ENCODE measurements at regions not wholly inside any gene's neighbourhood (a gene's known extent, or its start where the extent isn't known, plus 50 kb on each side); places are given as distances from the start of the nearest gene placed in this dataset.

DNA sequence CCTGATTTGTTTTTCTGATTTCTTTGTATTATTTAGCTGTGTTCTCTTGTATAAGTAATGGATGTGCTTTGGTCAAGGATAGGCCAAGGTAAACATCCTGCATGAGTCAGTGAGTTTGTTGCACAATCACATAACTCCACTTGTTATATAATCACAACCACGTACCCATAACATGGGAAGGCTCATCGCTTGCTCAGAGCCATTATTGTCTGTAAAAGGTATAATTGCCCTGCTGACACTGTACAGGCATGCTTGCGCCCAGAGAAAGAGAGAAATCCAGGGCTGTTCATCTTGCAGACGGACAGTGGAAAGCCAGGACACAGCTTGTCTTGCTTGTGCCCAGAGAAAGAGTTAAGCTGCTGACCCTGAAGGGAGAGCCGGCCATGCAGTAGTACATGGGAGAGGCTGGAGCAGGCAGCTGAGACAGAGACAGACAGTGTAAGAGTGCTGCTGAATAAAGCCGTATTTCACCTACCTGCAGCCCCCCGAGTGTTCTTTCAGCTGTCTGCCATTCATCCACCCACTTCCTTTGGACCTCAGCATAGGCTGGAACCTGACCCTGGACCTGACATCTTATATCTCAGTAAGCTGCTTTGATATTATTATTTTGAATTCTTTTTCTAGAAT, 174.7 kb upstream of the DAAM1 start (continued):
- TF ChIP-seq ZBTB46 (CRISPR knock-in tag; IDR thresholded peaks at IDR 0.05; ENCODE audit: borderline replicate concordance) (no peak), KLF12 (CRISPR knock-in tag; IDR thresholded peaks at IDR 0.05; ENCODE audit: borderline replicate concordance) (no peak), ZNF441 (CRISPR knock-in tag; IDR thresholded peaks at IDR 0.05; ENCODE audit: borderline replicate concordance) (no peak), SPEN (CRISPR knock-in tag; IDR thresholded peaks at IDR 0.05; ENCODE audit: low read depth) (no peak), JDP2 (CRISPR knock-in tag; IDR thresholded peaks at IDR 0.05; ENCODE audit: borderline replicate concordance) (no peak), SMYD3 (CRISPR knock-in tag; IDR thresholded peaks at IDR 0.05) (no peak), ZKSCAN8 (CRISPR knock-in tag; IDR thresholded peaks at IDR 0.05; ENCODE audit: borderline replicate concordance) (no peak; the same call in 1 of the 2 replicates), SMC3 (IDR thresholded peaks at IDR 0.05; ENCODE audit: low read length) (no peak), TMF1 (CRISPR knock-in tag; IDR thresholded peaks at IDR 0.05; ENCODE audit: low read depth) (no peak), RFXAP (CRISPR knock-in tag; IDR thresholded peaks at IDR 0.05; ENCODE audit: borderline replicate concordance) (no peak), ZBTB42 (CRISPR knock-in tag; IDR thresholded peaks at IDR 0.05) (no peak), ZBED4 (CRISPR knock-in tag; IDR thresholded peaks at IDR 0.05; ENCODE audit: borderline replicate concordance) (no peak), NR2F6 (IDR thresholded peaks at IDR 0.05) (peak; percentile 35; the same call in 1 of the 2 replicates), NR2F6 (CRISPR knock-in tag; IDR thresholded peaks at IDR 0.05) (peak; percentile 69)
- TF ChIP-seq, protein P1, sequence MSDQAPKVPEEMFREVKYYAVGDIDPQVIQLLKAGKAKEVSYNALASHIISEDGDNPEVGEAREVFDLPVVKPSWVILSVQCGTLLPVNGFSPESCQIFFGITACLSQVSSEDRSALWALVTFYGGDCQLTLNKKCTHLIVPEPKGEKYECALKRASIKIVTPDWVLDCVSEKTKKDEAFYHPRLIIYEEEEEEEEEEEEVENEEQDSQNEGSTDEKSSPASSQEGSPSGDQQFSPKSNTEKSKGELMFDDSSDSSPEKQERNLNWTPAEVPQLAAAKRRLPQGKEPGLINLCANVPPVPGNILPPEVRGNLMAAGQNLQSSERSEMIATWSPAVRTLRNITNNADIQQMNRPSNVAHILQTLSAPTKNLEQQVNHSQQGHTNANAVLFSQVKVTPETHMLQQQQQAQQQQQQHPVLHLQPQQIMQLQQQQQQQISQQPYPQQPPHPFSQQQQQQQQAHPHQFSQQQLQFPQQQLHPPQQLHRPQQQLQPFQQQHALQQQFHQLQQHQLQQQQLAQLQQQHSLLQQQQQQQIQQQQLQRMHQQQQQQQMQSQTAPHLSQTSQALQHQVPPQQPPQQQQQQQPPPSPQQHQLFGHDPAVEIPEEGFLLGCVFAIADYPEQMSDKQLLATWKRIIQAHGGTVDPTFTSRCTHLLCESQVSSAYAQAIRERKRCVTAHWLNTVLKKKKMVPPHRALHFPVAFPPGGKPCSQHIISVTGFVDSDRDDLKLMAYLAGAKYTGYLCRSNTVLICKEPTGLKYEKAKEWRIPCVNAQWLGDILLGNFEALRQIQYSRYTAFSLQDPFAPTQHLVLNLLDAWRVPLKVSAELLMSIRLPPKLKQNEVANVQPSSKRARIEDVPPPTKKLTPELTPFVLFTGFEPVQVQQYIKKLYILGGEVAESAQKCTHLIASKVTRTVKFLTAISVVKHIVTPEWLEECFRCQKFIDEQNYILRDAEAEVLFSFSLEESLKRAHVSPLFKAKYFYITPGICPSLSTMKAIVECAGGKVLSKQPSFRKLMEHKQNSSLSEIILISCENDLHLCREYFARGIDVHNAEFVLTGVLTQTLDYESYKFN (CRISPR knock-in tag; conservative IDR thresholded peaks at IDR 0.05), result peak; percentile 47; the same call in 1 of the 2 replicates
- TF ChIP-seq, protein P2, sequence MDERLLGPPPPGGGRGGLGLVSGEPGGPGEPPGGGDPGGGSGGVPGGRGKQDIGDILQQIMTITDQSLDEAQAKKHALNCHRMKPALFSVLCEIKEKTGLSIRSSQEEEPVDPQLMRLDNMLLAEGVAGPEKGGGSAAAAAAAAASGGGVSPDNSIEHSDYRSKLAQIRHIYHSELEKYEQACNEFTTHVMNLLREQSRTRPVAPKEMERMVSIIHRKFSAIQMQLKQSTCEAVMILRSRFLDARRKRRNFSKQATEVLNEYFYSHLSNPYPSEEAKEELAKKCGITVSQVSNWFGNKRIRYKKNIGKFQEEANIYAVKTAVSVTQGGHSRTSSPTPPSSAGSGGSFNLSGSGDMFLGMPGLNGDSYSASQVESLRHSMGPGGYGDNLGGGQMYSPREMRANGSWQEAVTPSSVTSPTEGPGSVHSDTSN (CRISPR knock-in tag; IDR thresholded peaks at IDR 0.05), result no peak
- TF ChIP-seq, protein P3, sequence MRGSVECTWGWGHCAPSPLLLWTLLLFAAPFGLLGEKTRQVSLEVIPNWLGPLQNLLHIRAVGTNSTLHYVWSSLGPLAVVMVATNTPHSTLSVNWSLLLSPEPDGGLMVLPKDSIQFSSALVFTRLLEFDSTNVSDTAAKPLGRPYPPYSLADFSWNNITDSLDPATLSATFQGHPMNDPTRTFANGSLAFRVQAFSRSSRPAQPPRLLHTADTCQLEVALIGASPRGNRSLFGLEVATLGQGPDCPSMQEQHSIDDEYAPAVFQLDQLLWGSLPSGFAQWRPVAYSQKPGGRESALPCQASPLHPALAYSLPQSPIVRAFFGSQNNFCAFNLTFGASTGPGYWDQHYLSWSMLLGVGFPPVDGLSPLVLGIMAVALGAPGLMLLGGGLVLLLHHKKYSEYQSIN (CRISPR knock-in tag; IDR thresholded peaks at IDR 0.05; ENCODE audit: borderline replicate concordance), result no peak
- TF ChIP-seq, protein P4, sequence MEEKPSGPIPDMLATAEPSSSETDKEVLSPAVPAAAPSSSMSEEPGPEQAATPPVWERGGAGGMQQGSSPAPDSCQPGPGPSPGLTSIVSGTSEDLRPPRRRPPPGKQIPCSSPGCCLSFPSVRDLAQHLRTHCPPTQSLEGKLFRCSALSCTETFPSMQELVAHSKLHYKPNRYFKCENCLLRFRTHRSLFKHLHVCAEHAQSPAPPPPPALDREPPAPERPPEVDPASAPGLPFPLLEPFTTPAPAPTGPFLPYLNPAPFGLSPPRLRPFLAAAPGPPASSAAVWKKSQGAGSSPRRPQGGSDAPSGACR (CRISPR knock-in tag; IDR thresholded peaks at IDR 0.05), result 0 out of 2 replicates have a peak, but pooled peaks have one; percentile 40

Data from HepG2 (cell line).